Renal cortex interstitium (tissue), 11 donors: ENCODE measurements at regions not wholly inside any gene's neighbourhood (a gene's known extent, or its start where the extent isn't known, plus 50 kb on each side); places are given as distances from the start of the nearest gene placed in this dataset.
A peak's percentile ranks its signal among the peaks of the same experiment; 100 is the strongest.
"Not testable (repeated sequence)": the region's sequence is repeated elsewhere in the genome, so short reads cannot be mapped to it uniquely, and the experiment has no call there.

Experiments used
- DNase-seq, 11 donors: peaks; one replicate each; pipeline ENCODE4 v3.0.0-alpha.2; 2013; ENCODE audit warnings: low read depth in 9 of 11, low spot score in 4 of 11; ENCODE audit errors: extremely low read depth in 1 of 11

- DNase-seq: not testable (repeated sequence)
Measured at GRCh38 chr4:134621715-134622114, 420.1 kb upstream of the PABPC4L start.

GRCh38 chr4:134610956-134611355, 409.4 kb upstream of the PABPC4L start:
- no peak for DNase-seq

GRCh38 chr4:134610172-134610571, 408.6 kb upstream of the PABPC4L start:
- no peak for DNase-seq

- no peak for DNase-seq
Measured at GRCh38 chr4:134601706-134602105, 400.1 kb upstream of the PABPC4L start.

- DNase-seq: no peak
Measured at GRCh38 chr4:134591326-134591725, 389.7 kb upstream of the PABPC4L start.

- DNase-seq: no peak
Measured at GRCh38 chr4:134585972-134586371, 384.4 kb upstream of the PABPC4L start.

GRCh38 chr4:134567461-134567860, 365.9 kb upstream of the PABPC4L start:
- no peak for DNase-seq

- peak in 1 of 11 donors; percentile 1 for DNase-seq
Measured at GRCh38 chr4:134560728-134561127, 359.1 kb upstream of the PABPC4L start.

- DNase-seq: no peak
Measured at GRCh38 chr4:134552063-134552462, 350.5 kb upstream of the PABPC4L start.

GRCh38 chr4:134551348-134551747, 349.8 kb upstream of the PABPC4L start:
- no peak for DNase-seq

GRCh38 chr4:134548052-134548628, 346.6 kb upstream of the PABPC4L start:
- no peak for DNase-seq

- no peak for DNase-seq
Measured at GRCh38 chr4:134546279-134546678, 344.7 kb upstream of the PABPC4L start.

GRCh38 chr4:134544303-134544770, 342.7 kb upstream of the PABPC4L start:
- peak in 8 of 11 donors; percentile 17 to 55 (median 32) for DNase-seq

- no peak for DNase-seq
Measured at GRCh38 chr4:134540588-134540987, 339.0 kb upstream of the PABPC4L start.

- DNase-seq: no peak
Measured at GRCh38 chr4:134539729-134540231, 338.2 kb upstream of the PABPC4L start.

GRCh38 chr4:134537701-134538100, 336.1 kb upstream of the PABPC4L start:
- DNase-seq: no peak

GRCh38 chr4:134533068-134533467, 331.5 kb upstream of the PABPC4L start:
- no peak for DNase-seq

GRCh38 chr4:134531013-134531412, 329.4 kb upstream of the PABPC4L start:
- DNase-seq: peak in 5 of 11 donors; percentile 25 to 45 (median 41)

GRCh38 chr4:134529629-134530028, 328.0 kb upstream of the PABPC4L start:
- DNase-seq: no peak

- no peak for DNase-seq
Measured at GRCh38 chr4:134518574-134519217, 317.1 kb upstream of the PABPC4L start.

- no peak for DNase-seq
Measured at GRCh38 chr4:134510544-134510943, 309.0 kb upstream of the PABPC4L start.
